ENCODE measurements at regions not wholly inside any gene's neighbourhood (a gene's known extent, or its start where the extent isn't known, plus 50 kb on each side); places are given as distances from the start of the nearest gene placed in this dataset.

GRCh38 chr17:71548540-71549190 lies 572.2 kb upstream of the SOX9 start:
- TF ChIP-seq EP300 (IDR thresholded peaks at IDR 0.05; ENCODE audit: borderline replicate concordance), result no peak
- TF ChIP-seq, protein P1, sequence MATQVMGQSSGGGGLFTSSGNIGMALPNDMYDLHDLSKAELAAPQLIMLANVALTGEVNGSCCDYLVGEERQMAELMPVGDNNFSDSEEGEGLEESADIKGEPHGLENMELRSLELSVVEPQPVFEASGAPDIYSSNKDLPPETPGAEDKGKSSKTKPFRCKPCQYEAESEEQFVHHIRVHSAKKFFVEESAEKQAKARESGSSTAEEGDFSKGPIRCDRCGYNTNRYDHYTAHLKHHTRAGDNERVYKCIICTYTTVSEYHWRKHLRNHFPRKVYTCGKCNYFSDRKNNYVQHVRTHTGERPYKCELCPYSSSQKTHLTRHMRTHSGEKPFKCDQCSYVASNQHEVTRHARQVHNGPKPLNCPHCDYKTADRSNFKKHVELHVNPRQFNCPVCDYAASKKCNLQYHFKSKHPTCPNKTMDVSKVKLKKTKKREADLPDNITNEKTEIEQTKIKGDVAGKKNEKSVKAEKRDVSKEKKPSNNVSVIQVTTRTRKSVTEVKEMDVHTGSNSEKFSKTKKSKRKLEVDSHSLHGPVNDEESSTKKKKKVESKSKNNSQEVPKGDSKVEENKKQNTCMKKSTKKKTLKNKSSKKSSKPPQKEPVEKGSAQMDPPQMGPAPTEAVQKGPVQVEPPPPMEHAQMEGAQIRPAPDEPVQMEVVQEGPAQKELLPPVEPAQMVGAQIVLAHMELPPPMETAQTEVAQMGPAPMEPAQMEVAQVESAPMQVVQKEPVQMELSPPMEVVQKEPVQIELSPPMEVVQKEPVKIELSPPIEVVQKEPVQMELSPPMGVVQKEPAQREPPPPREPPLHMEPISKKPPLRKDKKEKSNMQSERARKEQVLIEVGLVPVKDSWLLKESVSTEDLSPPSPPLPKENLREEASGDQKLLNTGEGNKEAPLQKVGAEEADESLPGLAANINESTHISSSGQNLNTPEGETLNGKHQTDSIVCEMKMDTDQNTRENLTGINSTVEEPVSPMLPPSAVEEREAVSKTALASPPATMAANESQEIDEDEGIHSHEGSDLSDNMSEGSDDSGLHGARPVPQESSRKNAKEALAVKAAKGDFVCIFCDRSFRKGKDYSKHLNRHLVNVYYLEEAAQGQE (IDR thresholded peaks at IDR 0.05; ENCODE audit: low read depth), result no peak
- TF ChIP-seq EGR1 (IDR thresholded peaks at IDR 0.05), result no peak
- no peak for TF ChIP-seq YY1 (IDR thresholded peaks at IDR 0.05; ENCODE audit: low read depth)
- TF ChIP-seq NFIC (IDR thresholded peaks at IDR 0.05), result no peak
- no peak for TF ChIP-seq TAF1 (IDR thresholded peaks at IDR 0.05; ENCODE audit: low read depth)
- TF ChIP-seq CREB1 (IDR thresholded peaks at IDR 0.05; ENCODE audit: low read depth), result no peak

- TF ChIP-seq ZBTB7A (IDR thresholded peaks at IDR 0.05; ENCODE audit: low read depth) (no peak), EGR1 (IDR thresholded peaks at IDR 0.05) (no peak), TCF12 (IDR thresholded peaks at IDR 0.05; ENCODE audit: low read depth) (no peak), FOXM1 (IDR thresholded peaks at IDR 0.05; ENCODE audit: borderline replicate concordance, low read depth) (no peak), TAF1 (IDR thresholded peaks at IDR 0.05; ENCODE audit: low read depth) (no peak)
Measured at GRCh38 chr17:71550675-71551074, 570.1 kb upstream of the SOX9 start.

DNA sequence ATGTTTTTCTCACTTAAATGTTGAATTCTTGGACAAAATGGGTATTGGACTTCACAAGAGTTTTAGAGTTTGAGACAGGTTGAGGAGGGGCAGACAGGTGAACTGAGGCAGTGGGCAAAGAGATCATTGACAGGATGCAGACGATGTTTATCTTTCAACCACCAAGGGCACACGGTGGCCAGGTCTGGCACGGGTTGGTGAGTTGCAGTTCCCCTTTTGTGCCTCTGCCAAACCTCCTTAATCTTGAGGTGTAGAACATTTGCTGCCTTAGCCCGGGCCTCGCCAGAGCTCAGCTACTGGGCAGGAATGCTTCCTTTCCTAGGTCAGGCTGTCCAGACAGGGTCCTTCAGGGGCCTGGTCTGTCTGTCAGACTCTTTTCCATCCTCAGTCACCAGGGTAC lies 567.4 kb upstream of the SOX9 start:
- TF ChIP-seq RAD21 (IDR thresholded peaks at IDR 0.05; ENCODE audit: low read depth) (no peak), CEBPB (IDR thresholded peaks at IDR 0.05) (no peak), CREB1 (IDR thresholded peaks at IDR 0.05; ENCODE audit: low read depth) (no peak)

GRCh38 chr17:71558901-71559300 lies 561.9 kb upstream of the SOX9 start:
- no peak for TF ChIP-seq TAF1 (IDR thresholded peaks at IDR 0.05; ENCODE audit: low read depth)
- TF ChIP-seq, protein P2, sequence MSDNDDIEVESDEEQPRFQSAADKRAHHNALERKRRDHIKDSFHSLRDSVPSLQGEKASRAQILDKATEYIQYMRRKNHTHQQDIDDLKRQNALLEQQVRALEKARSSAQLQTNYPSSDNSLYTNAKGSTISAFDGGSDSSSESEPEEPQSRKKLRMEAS (IDR thresholded peaks at IDR 0.05), result no peak
- no peak for TF ChIP-seq ZBTB7A (IDR thresholded peaks at IDR 0.05; ENCODE audit: low read depth)
- no peak for TF ChIP-seq CEBPB (IDR thresholded peaks at IDR 0.05)
- no peak for TF ChIP-seq NFIC (IDR thresholded peaks at IDR 0.05)
- TF ChIP-seq CREB1 (IDR thresholded peaks at IDR 0.05; ENCODE audit: low read depth), result no peak
- TF ChIP-seq USF1 (IDR thresholded peaks at IDR 0.05), result no peak
- TF ChIP-seq YY1 (IDR thresholded peaks at IDR 0.05; ENCODE audit: low read depth), result no peak
- TF ChIP-seq, protein P1 (IDR thresholded peaks at IDR 0.05; ENCODE audit: low read depth), result no peak
- TF ChIP-seq RAD21 (IDR thresholded peaks at IDR 0.05; ENCODE audit: low read depth), result no peak
- TF ChIP-seq TEAD4 (IDR thresholded peaks at IDR 0.05), result no peak
- TF ChIP-seq TCF12 (IDR thresholded peaks at IDR 0.05; ENCODE audit: low read depth), result no peak

GRCh38 chr17:71572343-71572742 lies 548.5 kb upstream of the SOX9 start:
- TF ChIP-seq USF1 (IDR thresholded peaks at IDR 0.05) (no peak), TAF1 (IDR thresholded peaks at IDR 0.05; ENCODE audit: low read depth) (no peak), CREB1 (IDR thresholded peaks at IDR 0.05; ENCODE audit: low read depth) (no peak), CEBPB (IDR thresholded peaks at IDR 0.05) (no peak), EGR1 (IDR thresholded peaks at IDR 0.05) (no peak), TCF12 (IDR thresholded peaks at IDR 0.05; ENCODE audit: low read depth) (no peak), FOXM1 (IDR thresholded peaks at IDR 0.05; ENCODE audit: borderline replicate concordance, low read depth) (no peak), TEAD4 (IDR thresholded peaks at IDR 0.05) (no peak), EP300 (IDR thresholded peaks at IDR 0.05; ENCODE audit: borderline replicate concordance) (no peak), RAD21 (IDR thresholded peaks at IDR 0.05; ENCODE audit: low read depth) (no peak), NFIC (IDR thresholded peaks at IDR 0.05) (no peak), ZBTB7A (IDR thresholded peaks at IDR 0.05; ENCODE audit: low read depth) (no peak), YY1 (IDR thresholded peaks at IDR 0.05; ENCODE audit: low read depth) (no peak)
- TF ChIP-seq, protein P2 (IDR thresholded peaks at IDR 0.05), result no peak
- TF ChIP-seq, protein P1 (IDR thresholded peaks at IDR 0.05; ENCODE audit: low read depth), result no peak
